HG03135 (cell line): ENCODE measurements at regions not wholly inside any gene's neighbourhood (a gene's known extent, or its start where the extent isn't known, plus 50 kb on each side); places are given as distances from the start of the nearest gene placed in this dataset.
"Not testable (repeated sequence)": the region's sequence is repeated elsewhere in the genome, so short reads cannot be mapped to it uniquely, and the experiment has no call there.

Experiments used
- ATAC-seq: cut with Tn5 transposase; IDR thresholded peaks from one replicate; pipeline ENCODE4 v1.9.1; 2021; ENCODE audit warnings: mild to moderate bottlenecking, moderate library complexity; ENCODE audit not compliant: unreplicated experiment

- ATAC-seq: no peak
Measured at GRCh38 chr5:32534041-32534440, 51.3 kb upstream of the SUB1 start.

- ATAC-seq: peak; percentile 68
Measured at GRCh38 chr5:32531885-32532520, 53.4 kb upstream of the SUB1 start.

- ATAC-seq: not testable (repeated sequence)
Measured at GRCh38 chr5:32527321-32527720, 58.0 kb upstream of the SUB1 start.

DNA sequence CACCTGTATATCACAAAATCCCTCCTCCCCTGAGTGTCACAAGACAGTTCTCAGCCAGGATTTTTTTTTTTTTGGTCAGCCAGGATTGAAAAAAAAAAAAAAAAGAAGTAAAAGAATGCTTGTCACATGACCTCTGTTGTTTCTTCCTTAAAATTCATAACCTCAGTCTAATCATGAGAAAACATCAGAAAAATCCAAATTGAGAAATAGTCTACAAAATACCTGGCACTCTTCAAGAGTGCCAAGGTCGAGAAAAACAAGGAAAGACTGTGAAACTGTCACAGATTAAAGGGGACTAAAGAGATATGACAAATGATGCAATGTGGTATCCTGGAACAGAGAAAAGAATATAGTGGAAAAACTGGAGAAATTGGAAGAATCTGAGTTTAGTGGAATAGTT is 58.5 kb upstream of the SUB1 start:
- no peak for ATAC-seq

- no peak for ATAC-seq
Measured at GRCh38 chr5:32523625-32524024, 61.7 kb upstream of the SUB1 start.

- no peak for ATAC-seq
Measured at GRCh38 chr5:32522429-32523143, 62.8 kb upstream of the SUB1 start.

DNA sequence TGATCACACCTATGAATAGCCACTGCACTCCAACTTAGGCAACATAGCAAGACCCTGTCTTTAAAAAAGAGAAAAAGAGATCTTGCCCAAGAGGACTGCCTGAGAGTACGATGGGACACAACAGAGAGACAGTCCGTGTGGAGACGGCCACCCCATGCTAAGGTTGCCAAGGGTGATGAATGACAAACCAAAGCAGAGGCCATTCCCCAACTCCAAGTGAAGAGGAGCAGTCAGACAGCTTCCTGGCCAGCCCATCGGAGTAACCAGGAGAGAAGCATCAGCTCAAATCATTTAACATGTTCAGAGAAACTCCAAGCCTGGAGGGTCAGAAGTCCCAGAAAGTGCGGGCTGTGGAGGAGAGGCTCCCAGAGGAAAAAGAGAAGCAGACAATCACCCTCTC is 63.9 kb upstream of the SUB1 start:
- no peak for ATAC-seq

DNA sequence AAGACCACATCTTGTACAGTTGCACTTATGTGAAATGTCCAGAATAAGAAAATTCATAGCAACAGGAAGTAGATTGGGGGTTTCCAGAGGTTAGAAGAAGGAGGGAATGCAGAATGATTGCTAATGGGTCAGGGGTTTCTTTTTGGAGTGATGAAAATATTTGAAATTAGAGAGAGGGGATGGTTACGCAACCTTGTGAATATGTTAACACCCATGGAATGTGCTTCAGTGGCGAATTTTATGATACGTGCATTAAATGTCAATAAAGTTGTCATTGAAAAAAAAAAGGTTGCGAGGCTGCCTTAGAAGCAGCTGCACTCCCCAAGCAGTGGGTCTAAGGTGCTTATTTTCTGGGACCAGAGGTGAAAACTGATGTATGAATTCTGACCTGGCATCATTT is 64.4 kb upstream of the SUB1 start:
- no peak for ATAC-seq

- ATAC-seq: no peak
Measured at GRCh38 chr5:32520356-32520755, 65.0 kb upstream of the SUB1 start.

GRCh38 chr5:32519508-32519907 is 65.8 kb upstream of the SUB1 start:
- no peak for ATAC-seq

- no peak for ATAC-seq
Measured at GRCh38 chr5:32514806-32515205, 70.3 kb upstream of the ZFR start.

- ATAC-seq: no peak
Measured at GRCh38 chr5:32512926-32513325, 68.4 kb upstream of the ZFR start.

DNA sequence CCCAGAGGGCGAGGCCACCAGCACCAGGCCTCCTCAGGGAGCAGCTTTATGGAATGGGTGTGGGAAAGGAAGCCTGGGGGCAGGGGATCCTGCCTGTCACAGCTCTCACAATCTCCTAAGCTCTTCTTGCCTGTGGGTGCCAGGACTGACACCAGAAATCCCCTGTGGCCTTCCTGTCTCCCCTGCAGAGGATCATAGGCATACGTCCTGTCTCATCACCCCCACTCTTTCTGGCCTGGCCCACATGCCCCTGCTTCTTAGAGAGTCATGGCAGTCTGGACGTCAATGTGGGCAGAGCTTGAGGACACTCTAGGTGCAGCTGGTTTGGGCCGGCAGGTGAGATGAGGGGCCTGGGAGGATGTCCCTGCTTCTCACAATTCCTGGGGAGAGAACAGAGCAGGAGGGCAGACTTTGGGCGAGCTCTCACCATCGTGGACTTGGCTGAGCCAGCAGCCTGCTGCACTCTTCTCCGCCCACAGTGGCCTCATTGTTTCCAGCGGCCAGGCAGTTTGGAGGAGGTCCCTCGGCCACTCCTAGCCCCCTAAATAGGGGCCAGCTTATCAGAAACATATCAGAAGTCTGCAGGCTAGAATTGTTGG is 67.3 kb upstream of the ZFR start:
- no peak for ATAC-seq

- no peak for ATAC-seq
Measured at GRCh38 chr5:32510860-32511259, 66.3 kb upstream of the ZFR start.

GRCh38 chr5:32508806-32509805 is 64.6 kb upstream of the ZFR start:
- no peak for ATAC-seq

DNA sequence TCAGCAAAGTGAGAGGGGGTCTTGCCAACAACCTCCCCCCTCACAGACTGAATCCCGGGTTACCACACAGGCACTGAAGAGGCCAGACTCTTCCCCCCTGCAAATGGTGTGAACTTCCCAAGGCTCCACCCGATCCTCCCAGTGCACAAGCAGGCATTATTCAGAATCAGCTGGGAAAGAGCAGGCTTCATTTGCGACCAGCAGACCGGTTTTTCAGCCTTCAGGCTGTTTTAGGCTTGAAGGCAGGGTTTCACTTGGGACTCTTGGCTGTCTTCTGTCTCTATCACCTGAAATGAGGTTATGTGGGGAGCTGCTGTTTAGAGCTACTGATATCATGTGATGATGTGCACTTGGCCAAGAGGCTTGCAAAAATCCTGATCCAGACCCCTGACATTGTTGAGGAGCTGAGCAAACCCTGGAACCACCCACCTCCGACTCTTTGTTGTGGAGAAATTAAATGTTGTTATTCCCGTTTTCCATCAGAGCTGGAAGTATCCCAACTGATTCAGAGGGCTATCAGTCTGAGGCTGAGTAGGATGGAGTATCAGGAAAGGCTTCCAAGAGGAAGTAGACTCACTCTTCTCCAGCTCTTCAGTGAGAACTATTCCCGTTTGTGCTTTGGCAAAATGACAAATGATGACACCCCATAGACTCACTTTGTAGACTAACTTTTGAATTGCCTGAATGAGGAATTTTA is 63.3 kb upstream of the ZFR start:
- no peak for ATAC-seq

DNA sequence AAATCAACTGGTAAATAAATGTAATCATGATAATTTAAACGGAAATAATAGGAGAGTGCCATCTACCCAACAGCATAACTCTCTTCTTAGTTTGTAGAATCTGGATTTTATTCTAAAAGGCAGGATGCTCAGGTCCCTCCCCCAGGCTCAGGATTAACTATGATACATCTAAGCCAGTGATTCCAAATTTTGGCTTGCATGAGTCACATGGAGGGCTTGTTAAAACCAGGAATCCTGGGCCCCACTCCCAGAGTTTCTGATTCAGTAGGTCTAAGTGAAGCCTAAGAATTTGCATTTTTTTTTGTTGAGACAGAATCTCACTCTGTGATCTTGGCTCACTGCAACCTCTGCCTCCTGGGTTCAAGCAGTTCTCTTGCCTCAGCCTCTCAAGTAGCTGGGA is 62.3 kb upstream of the ZFR start:
- no peak for ATAC-seq

DNA sequence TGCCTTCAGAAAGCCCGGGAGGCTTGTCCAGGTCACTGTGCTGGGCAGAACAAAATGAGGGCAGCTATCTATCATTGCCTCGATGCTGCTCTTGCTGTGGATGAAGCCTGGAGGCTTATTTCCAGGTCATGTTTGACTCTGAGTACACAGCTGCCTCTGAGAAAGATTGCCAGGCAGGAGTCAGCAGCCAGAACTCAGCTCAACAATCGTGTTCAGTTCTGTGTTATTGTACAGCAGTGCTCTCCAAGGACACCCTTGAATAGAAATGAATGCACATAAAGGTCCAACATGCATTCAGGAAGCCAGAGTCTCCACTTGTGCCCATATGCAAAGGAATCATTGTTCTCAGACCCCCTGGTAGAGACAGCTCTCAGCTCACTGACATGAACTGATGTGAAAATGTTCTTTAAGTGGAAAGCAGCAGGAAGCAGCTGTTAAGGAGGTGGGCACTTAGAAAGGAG is 61.7 kb upstream of the ZFR start:
- no peak for ATAC-seq

GRCh38 chr5:32505756-32506155 is 61.2 kb upstream of the ZFR start:
- ATAC-seq: no peak

GRCh38 chr5:32504989-32505596 is 60.6 kb upstream of the ZFR start:
- no peak for ATAC-seq
